HCT116 (cell line): ENCODE measurements at regions not wholly inside any gene's neighbourhood (a gene's known extent, or its start where the extent isn't known, plus 50 kb on each side); places are given as distances from the start of the nearest gene placed in this dataset.

Experiments
- ATAC-seq: fragments of 200-7000 bp; cut with Tn5 transposase; 2 replicates; pipeline ENCODE4 v1.9.1; 2020; ENCODE audit warnings: mild to moderate bottlenecking, moderate library complexity
- BruUV-seq: library from RNA; stranded (reverse); fragments of 400-500 nt; replicated peaks from 2 replicates; lab custom pipeline; 2021; lab: Mats Ljungman, UMichigan
- CTCF ChIA-PET: fragments of 300-600 bp; sonication (Branson Sonifier 250); formaldehyde crosslinking; loops from one replicate; lab custom pipeline; 2021; ENCODE audit warnings: antibody characterized with exemption; lab: Charles Lee
- POLR2A ChIA-PET: fragments of 300-600, 350-600 bp; sonication (Branson Sonifier 250); formaldehyde crosslinking; loops from one replicate; lab custom pipeline; 2021; ENCODE audit warnings: antibody characterized with exemption; lab: Charles Lee
- RAD21 ChIA-PET, 2 experiments: fragments of 300-600 bp; sonication (Branson Sonifier 250); formaldehyde crosslinking; loops; one replicate each; lab custom pipeline; 2023; ENCODE audit warnings: low total read pairs in 2 of 2; ENCODE audit not compliant: uncharacterized antibody in 2 of 2, unreplicated experiment in 2 of 2, low non-redundant PET in 1 of 2; lab: Charles Lee
- DNase-seq: peaks from one replicate; pipeline ENCODE4 v3.0.0-alpha.2; 2010; ENCODE audit warnings: low read depth, low spot score
- H2AFZ ChIP-seq: fragments of 200-600 bp; shearing (Covaris generic), sonication (generic); 2 replicates; pipeline ENCODE4 v1.6.1; 2017; ENCODE audit warnings: low read depth, mixed run types, mixed read lengths, antibody characterized with exemption, low read length; ENCODE audit not compliant: poor library complexity, severe bottlenecking
- H3K27ac ChIP-seq: 2 replicates; pipeline ENCODE4 v1.5.1; 2012; ENCODE audit warnings: low read depth, low read length
- H3K27me3 ChIP-seq: fragments of 200-600 bp; sonication (generic); 2 replicates; pipeline ENCODE4 v1.6.1; 2016; ENCODE audit warnings: mixed run types, low read length, mixed read lengths; ENCODE audit not compliant: insufficient read depth
- H3K36me3 ChIP-seq, 2 experiments: fragments of 200-500 bp in 1 of 2; fragments of 200-600 bp in 1 of 2; sonication (Bioruptor generic) in 1 of 2; sonication (generic) in 1 of 2; 2 replicates each; pipeline versions ENCODE4 v1.5.1 to v1.6.1; 2014 to 2016; ENCODE audit warnings: low read length in 2 of 2, inconsistent platforms in 1 of 2, mixed read lengths in 1 of 2, mixed run types in 1 of 2; ENCODE audit not compliant: insufficient read depth in 2 of 2, control insufficient read depth in 1 of 2
- H3K4me1 ChIP-seq, 2 experiments: fragments of 200-600 bp in 1 of 2; sonication (generic) in 1 of 2; 2 replicates each; pipeline versions ENCODE4 v1.5.1 to v1.6.1; 2012 to 2017; ENCODE audit warnings: low read length in 2 of 2, inconsistent platforms in 1 of 2, mild to moderate bottlenecking in 1 of 2, mixed read lengths in 1 of 2, mixed run types in 1 of 2, moderate library complexity in 1 of 2; ENCODE audit not compliant: insufficient read depth in 2 of 2, control insufficient read depth in 1 of 2
- H3K4me2 ChIP-seq: fragments of 200-600 bp; sonication (generic); 2 replicates; pipeline ENCODE4 v1.6.1; 2017; ENCODE audit warnings: mixed run types, low read length, mixed read lengths
- H3K4me3 ChIP-seq, 2 experiments: fragments of 200-600 bp in 1 of 2; sonication (generic) in 1 of 2; replicated peaks in 1 of 2; 2 replicates each; pipeline ENCODE4 v1.5.1; 2011 to 2016; ENCODE audit warnings: low read length in 2 of 2, control low read depth in 1 of 2, low read depth in 1 of 2, mild to moderate bottlenecking in 1 of 2, mixed read lengths in 1 of 2, mixed run types in 1 of 2
- H3K79me2 ChIP-seq: fragments of 200-600 bp; sonication (generic); 2 replicates; pipeline ENCODE4 v1.6.1; 2017; ENCODE audit warnings: mild to moderate bottlenecking, mixed run types, low read length, moderate library complexity, mixed read lengths; ENCODE audit not compliant: insufficient read depth
- H3K9ac ChIP-seq: fragments of 200-600 bp; sonication (generic); 2 replicates; pipeline ENCODE4 v1.6.1; 2016; ENCODE audit warnings: low read length, mixed read lengths
- H3K9me2 ChIP-seq: fragments of 200-600 bp; sonication (generic), shearing (Covaris generic); 2 replicates; pipeline ENCODE4 v1.6.1; 2017; ENCODE audit warnings: mixed run types, mild to moderate bottlenecking, moderate library complexity; ENCODE audit not compliant: insufficient read depth
- H3K9me3 ChIP-seq, 2 experiments: fragments of 200-500 bp in 1 of 2; fragments of 200-600 bp in 1 of 2; sonication (Bioruptor generic) in 1 of 2; sonication (generic) in 1 of 2; 2 replicates each; pipeline ENCODE4 v1.6.1; 2014 to 2017; ENCODE audit warnings: low read length in 2 of 2, mixed read lengths in 2 of 2, inconsistent platforms in 1 of 2, low read depth in 1 of 2, mild to moderate bottlenecking in 1 of 2, mixed run types in 1 of 2, moderate library complexity in 1 of 2; ENCODE audit not compliant: control insufficient read depth in 1 of 2, insufficient read depth in 1 of 2
- H4K20me1 ChIP-seq: fragments of 200-600 bp; sonication (generic), shearing (Covaris generic); 2 replicates; pipeline ENCODE4 v1.6.1; 2017; ENCODE audit warnings: mixed run types, mild to moderate bottlenecking, moderate library complexity; ENCODE audit not compliant: insufficient read depth
- EZH2 ChIP-seq: fragments of 200-600 bp; sonication (generic); IDR thresholded peaks from 2 replicates; pipeline ENCODE4 v1.6.1; 2017; ENCODE audit warnings: antibody characterized with exemption, mixed run types
- POLR2A ChIP-seq: IDR thresholded peaks from 2 replicates; pipeline ENCODE4 v1.7.0; 2011; ENCODE audit warnings: borderline replicate concordance; ENCODE audit not compliant: insufficient read depth, insufficient read length; ENCODE audit errors: extremely low read depth
- SIN3A ChIP-seq: IDR thresholded peaks from 2 replicates; pipeline ENCODE4 v1.6.1; 2012; ENCODE audit warnings: low read depth
- SP1 ChIP-seq: IDR thresholded peaks from 2 replicates; pipeline ENCODE4 v1.6.1; 2012; ENCODE audit warnings: low read depth
- TCF7L2 ChIP-seq: IDR thresholded peaks from 2 replicates; pipeline ENCODE4 v1.7.0; 2011; ENCODE audit warnings: borderline replicate concordance, inconsistent platforms; ENCODE audit not compliant: insufficient read depth, insufficient read length; ENCODE audit errors: extremely low read depth
- ZFX ChIP-seq: fragments of 450-650 bp; IDR thresholded peaks from 2 replicates; pipeline ENCODE4 v1.6.1; 2017
- intact Hi-C: fragments of 100-400 bp; cut with micrococcal nuclease; formaldehyde crosslinking; loops from 2 replicates; pipeline ENCODE4 v1.10.0; 2022
- TF ChIP-seq, protein P1 (sequence below): IDR thresholded peaks from 2 replicates; pipeline ENCODE4 v1.6.1; 2012; ENCODE audit warnings: low read depth
- TF ChIP-seq, protein P2 (sequence below): IDR thresholded peaks from 2 replicates; pipeline ENCODE4 v1.6.1; 2012
- TF ChIP-seq, protein P3 (sequence below): IDR thresholded peaks from 2 replicates; pipeline ENCODE4 v1.6.1; 2012

- ChIA-PET CTCF (no interaction called here), RAD21 (no interaction called here), POLR2A (no interaction called here)
- Histone ChIP-seq H2AFZ (no peak overlapping the region), H3K9me3 (no peaks in the 10 kb centered on the region), H3K27ac (no peak overlapping the region), H3K27me3 (no peaks in the 10 kb centered on the region), H3K9ac (no peak overlapping the region), H3K9me2 (no peaks in the 10 kb centered on the region), H3K4me2 (no peak overlapping the region), H3K79me2 (no peaks in the 10 kb centered on the region), H3K4me3 (no peak overlapping the region), H4K20me1 (no peaks in the 10 kb centered on the region), H3K36me3 (no peaks in the 10 kb centered on the region), H3K4me1 (no peaks in the 10 kb centered on the region)
- DNase-seq, result no peak
- intact Hi-C loops, result no loop called here
- no peak for TF ChIP-seq SP1
- TF ChIP-seq, protein P1, sequence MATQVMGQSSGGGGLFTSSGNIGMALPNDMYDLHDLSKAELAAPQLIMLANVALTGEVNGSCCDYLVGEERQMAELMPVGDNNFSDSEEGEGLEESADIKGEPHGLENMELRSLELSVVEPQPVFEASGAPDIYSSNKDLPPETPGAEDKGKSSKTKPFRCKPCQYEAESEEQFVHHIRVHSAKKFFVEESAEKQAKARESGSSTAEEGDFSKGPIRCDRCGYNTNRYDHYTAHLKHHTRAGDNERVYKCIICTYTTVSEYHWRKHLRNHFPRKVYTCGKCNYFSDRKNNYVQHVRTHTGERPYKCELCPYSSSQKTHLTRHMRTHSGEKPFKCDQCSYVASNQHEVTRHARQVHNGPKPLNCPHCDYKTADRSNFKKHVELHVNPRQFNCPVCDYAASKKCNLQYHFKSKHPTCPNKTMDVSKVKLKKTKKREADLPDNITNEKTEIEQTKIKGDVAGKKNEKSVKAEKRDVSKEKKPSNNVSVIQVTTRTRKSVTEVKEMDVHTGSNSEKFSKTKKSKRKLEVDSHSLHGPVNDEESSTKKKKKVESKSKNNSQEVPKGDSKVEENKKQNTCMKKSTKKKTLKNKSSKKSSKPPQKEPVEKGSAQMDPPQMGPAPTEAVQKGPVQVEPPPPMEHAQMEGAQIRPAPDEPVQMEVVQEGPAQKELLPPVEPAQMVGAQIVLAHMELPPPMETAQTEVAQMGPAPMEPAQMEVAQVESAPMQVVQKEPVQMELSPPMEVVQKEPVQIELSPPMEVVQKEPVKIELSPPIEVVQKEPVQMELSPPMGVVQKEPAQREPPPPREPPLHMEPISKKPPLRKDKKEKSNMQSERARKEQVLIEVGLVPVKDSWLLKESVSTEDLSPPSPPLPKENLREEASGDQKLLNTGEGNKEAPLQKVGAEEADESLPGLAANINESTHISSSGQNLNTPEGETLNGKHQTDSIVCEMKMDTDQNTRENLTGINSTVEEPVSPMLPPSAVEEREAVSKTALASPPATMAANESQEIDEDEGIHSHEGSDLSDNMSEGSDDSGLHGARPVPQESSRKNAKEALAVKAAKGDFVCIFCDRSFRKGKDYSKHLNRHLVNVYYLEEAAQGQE, result no peak
- TF ChIP-seq EZH2, result no peak
- TF ChIP-seq, protein P2, sequence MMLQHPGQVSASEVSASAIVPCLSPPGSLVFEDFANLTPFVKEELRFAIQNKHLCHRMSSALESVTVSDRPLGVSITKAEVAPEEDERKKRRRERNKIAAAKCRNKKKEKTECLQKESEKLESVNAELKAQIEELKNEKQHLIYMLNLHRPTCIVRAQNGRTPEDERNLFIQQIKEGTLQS, result no peak
- TF ChIP-seq, protein P3, sequence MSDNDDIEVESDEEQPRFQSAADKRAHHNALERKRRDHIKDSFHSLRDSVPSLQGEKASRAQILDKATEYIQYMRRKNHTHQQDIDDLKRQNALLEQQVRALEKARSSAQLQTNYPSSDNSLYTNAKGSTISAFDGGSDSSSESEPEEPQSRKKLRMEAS, result no peak
- no peak for TF ChIP-seq POLR2A
- no peak for TF ChIP-seq SIN3A
- TF ChIP-seq ZFX, result no peak
- no peak for TF ChIP-seq TCF7L2
- ATAC-seq, result no peak
- BruUV-seq, result no TSS peak
Observed at GRCh38 chr12:91965781-91966180, 179.9 kb downstream of the BTG1 start.
